Renal cortical epithelial cell (primary cell): ENCODE measurements at regions not wholly inside any gene's neighbourhood (a gene's known extent, or its start where the extent isn't known, plus 50 kb on each side); places are given as distances from the start of the nearest gene placed in this dataset.
A peak's percentile ranks its signal among the peaks of the same experiment; 100 is the strongest.

ENCODE experiments used
- DNase-seq: peaks from one replicate; pipeline ENCODE4 v3.0.0-alpha.2; 2011; ENCODE audit warnings: low read depth

DNA sequence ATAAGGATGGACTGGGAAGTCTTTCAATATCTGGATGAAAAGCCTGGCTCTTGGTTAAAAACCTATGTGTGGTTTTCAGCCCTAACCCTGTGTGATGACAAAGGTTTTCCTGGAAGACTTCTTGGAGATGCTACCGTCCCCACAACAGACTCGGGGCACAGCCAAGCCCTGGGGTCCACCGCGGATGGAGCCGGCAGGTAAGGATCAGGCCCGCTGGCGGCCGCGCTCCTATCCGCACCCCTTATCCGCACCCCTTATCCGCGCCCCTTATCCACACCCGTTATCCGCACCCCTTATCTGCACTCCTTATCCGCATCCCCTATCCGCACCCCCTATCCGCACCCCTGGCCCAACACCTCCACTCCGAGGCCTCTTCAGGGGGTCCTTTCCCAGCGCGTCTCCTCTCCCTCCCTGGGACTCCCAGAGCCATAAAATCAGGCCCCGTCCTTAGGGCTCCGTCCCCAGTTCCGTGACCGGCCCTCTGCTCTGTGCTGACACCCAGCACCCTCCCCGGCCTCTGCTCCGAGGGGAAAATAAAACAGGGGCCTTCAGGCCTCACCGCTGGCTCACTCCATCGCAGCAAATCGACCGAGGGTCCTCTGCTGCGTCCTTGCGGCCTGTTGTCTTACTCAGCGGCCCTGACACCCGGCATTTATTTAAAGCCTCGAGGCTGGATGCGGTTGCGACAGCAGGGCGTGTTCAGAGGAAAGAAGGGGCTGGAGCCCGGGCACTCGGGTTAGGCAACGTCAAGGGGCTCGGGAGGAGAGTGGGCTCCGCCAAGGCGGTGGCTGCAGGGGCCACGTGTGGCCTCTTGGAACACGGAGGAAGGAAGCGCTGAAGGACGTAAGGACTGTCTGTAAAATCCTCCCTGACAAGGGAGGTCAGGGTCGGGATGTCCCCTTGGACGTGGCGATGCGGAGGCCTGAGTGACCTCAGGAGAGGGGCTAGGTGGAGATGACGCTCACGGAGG is 215.1 kb upstream of the ADARB2 start:
- DNase-seq = no peak

- DNase-seq = no peak
These were observed 213.6 kb upstream of the ADARB2 start for GRCh38 chr10:1950803-1951495.

- no peak for DNase-seq
These were observed 210.2 kb upstream of the ADARB2 start for GRCh38 chr10:1947464-1948003.

- no peak for DNase-seq
These were observed 207.2 kb upstream of the ADARB2 start for GRCh38 chr10:1944487-1944886.

DNA sequence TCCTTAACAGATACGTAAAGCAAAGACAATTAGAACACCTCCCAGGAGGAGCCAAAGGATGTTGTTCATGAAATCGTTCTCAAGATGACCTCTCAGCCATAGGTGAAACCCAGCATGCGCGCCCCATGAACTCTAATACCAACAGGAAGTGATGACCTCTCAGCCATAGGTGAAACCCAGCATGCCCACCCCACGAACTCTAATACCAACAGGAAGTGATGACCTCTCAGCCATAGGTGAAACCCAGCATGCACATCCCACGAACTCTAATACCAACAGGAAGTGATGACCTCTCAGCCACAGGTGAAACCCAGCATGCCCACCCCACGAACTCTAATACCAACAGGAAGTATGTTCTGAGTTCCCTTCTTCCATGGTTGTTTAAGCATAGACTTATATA is 205.2 kb upstream of the ADARB2 start:
- no peak for DNase-seq

DNA sequence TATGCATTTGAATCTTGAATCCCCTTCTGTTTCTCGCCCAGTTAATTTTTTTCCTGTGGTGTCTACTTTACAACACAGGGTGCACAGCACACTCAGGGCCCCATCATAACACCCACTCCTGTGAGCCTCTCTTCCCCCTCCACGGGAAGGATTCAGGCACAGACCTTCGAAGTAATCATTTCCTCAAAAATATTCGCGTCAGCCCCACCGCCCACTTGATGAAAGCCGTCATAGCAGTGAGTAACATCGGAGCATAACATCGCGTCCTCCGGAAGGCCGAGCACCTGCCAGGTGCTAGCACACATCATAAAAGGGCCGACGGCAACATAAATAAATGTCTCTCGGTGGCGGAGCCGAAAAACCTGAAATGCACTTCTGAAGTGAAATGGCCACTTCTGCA is 201.7 kb upstream of the ADARB2 start:
- DNase-seq = no peak

DNA sequence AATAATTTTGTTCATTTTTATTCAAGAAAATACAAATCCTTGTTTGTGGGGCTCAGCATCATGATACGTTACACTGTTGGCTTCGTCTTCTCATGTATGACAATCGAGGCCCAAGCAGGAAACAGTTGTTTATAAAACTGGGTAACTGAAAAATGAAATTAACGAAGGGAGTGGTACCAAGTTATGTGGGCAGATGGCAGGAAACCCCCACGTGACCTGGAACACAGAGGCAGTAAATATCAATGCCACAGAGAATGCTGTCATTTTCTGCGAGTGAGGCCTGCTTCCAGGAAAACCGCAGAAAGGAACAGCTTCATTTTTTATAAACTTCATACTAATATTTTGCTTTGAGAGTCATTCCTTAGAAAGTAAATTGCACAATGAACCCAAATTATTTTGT is 201.0 kb upstream of the ADARB2 start:
- no peak for DNase-seq

DNA sequence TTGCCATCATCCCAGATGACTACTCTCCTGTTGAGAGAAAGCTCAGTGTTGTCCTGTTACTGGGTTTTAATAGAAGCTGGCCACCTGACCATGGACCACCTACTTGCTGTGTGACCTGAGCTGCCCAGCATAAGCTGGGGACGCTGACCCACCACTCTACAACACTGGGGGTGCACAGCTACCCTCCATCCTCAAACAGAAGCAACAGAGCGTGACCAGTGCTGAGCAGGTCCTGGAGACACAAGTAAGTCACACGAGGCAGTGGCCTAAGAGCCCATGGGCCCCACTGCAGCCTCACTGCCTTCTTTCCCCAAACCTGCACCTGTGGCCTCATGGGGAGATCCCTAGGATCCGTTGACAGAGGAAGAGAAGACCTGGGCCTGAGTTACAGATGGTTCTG is 198.6 kb upstream of the ADARB2 start:
- no peak for DNase-seq

DNA sequence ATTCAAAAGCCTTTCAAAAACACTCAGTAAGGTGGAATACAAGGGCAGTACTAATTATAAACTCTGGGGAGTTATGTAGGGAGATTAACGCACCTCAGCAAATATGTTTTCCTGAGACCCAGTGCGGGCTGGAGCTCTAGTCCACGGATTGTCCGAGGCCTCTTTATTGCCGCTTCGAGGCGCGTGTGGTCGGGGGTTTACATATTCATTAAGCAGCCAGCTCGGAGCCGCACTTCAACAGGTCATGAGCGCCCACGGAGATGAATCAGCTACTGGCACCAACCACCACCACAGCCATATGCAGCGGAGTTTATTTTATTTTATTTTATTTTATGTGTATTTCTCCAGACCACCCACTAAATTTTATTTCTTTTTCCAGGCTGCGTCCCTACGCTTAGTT is 195.9 kb upstream of the ADARB2 start:
- DNase-seq = no peak

DNA sequence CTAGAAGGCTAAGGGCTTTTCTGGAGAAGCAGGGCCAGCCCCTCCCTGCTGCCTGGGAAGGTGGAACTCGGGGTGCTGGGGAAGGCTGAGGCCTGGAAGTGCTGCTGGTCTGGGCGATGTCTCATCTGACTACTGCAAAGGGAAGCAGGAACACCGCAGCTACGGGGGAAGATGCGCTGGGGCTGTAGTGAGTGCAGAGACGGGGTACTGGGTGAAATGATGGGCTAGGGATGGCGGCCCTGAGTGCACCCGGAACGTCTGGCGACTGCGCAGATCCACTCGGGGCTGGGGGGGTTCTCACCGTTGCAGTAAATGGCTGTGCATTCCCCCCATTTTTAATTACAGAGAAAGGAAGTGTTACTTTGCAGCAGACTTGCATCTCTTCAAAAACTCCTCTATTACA is 195.4 kb upstream of the ADARB2 start:
- no peak for DNase-seq

DNA sequence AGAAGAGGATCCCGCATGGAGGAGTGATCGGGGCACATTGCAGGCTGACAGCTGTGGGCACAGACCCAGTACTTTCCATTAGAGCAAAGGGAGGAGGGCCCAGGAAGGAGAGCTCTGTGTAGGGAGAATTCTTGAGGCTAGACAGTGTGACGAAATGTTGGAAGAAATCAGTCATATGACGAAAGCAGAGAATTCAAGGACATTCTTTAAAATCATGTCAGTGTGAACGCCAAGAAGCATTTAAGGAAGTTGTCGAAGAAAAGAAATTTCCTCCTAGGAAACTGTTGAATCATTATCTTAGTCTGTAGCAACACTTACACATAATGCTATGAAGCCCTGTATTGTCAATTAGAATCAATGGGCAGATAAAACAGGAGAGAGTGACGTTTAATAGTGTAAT is 191.3 kb upstream of the ADARB2 start:
- peak; percentile 7 for DNase-seq

- DNase-seq = no peak
These were observed 186.7 kb upstream of the ADARB2 start for GRCh38 chr10:1923998-1924397.

DNA sequence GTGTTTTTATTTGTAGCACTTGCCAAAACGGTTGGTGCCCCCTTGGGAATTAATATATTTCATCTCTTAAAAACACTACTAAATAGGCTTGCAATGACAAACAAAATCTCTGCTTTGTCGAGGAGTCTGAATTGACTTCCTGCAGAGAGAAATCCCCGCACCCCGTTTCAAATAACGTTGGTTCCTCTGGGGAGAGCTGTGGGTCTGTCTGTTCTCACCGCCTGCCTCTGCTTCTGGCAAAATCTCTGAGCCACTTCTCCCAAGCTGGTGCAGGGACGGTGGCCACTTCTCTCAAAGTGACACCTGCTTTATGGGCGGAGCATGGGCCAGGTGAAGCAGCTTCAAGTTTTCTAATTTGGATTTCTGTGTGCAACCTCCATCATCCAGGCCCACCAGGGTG is 186.3 kb upstream of the ADARB2 start:
- DNase-seq = no peak

DNA sequence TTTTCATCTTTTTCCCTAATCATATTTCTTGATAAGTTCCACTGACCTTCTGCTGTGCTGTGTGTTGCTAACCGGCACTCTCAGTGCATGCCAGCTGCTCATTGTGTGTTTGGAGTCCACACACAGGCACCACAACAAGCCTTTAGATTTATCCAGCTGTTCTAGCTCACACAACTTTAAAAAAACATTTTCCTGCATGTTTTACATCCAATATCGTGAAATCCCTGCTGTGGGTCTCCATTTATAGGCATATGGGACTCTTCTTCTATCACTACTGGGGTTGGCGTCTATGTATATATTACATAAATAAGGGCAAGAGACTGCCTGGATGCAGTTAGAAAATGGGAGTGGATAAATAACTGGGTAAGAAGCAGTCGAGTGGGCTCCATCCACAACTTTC is 183.6 kb upstream of the ADARB2 start:
- DNase-seq = no peak

- no peak for DNase-seq
These were observed 182.8 kb upstream of the ADARB2 start for GRCh38 chr10:1920127-1920526.

DNA sequence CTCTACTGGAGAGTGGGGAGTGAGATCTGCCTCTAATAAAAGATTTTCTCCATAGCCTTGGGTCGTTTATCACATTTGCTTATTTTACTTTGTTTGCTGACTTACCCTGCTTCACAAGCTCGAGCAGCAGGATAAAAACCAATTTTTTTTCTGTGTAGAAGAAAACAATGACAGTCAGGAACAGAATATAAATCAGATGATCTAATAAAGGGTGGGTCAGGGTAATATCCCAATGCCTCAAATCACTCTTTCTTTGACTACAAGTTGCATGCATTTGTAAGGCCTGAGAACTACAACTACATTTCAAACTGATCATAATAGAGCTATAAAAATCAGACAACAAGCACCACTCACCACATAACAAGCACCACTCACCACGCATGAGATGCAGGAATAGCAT is 174.4 kb upstream of the ADARB2 start:
- DNase-seq = no peak

- no peak for DNase-seq
These were observed 166.7 kb upstream of the ADARB2 start for GRCh38 chr10:1903982-1904381.

- DNase-seq = no peak
These were observed 158.8 kb upstream of the ADARB2 start for GRCh38 chr10:1896153-1896552.

DNA sequence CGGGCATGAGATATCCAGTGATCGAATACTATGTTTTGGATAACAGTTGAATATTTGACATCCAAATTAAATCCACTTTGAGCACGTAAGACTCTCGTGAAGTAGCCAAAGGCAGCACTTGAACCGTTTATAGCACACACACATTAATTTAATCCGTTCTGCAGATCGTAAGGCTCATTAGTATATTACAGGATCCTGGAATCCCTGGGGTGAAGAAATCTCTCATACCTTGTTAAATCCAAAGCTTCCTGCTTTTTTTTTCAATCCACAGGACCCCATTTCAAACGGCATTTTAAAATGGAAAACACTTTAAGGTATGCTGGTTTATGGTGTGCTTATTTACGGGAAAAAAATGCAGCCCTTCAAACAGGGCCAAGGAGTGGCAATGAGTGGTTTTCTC is 158.4 kb upstream of the ADARB2 start:
- DNase-seq = no peak

DNA sequence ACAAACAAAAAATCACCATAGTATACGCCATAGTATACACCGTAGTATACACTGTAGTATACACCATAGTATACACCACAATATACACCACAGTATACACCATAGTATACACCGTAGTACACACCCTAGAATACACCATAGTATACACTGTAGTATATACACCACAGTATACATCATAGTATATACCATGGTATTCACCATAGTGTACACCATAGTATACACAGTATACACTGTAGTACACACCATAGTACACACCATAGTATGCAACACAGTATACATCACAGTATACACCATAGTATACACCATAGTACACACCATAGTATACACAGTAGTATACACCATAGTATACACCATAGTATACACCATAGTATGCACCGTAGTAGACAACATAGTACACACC is 157.6 kb upstream of the ADARB2 start:
- DNase-seq = no peak

- no peak for DNase-seq
These were observed 156.6 kb upstream of the ADARB2 start for GRCh38 chr10:1893941-1894340.

DNA sequence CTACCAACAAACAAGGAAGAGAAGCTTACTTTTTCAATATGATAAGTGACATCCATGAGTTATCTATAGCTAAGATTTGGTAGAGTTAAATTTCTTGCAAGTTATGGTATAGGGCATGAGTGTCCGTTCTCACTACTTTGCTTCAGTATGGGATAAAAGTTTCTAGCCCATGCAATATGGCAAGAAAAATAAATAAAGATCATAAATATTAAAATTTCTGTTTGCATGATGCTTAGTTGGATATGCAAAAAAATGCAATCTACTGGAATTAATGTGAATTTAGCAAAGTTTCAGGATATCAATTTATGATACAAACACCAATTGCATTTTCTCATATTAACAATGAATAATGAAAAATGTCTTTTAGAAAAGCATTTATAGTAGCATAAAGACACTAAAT is 148.7 kb upstream of the ADARB2 start:
- no peak for DNase-seq

DNA sequence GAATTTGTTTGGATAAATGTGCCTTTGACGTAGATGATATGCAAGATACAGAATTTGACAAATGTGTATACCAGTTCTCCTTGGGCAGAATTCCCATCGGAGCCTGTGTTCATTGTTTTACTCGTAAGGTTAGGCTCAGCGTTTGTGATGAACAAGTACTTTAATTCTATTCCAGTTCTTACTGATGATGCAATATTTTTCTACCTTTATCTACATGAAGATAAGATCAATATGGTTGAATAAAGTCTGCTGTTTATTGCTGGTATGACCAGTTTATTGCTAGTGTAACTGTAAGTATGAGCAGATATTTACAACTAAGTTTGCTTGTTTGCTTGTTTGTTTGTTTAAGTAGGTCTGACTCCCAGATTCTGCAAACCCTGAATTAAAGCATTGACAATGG is 145.4 kb upstream of the ADARB2 start:
- no peak for DNase-seq
